ENCODE measurements at regions not wholly inside any gene's neighbourhood (a gene's known extent, or its start where the extent isn't known, plus 50 kb on each side); places are given as distances from the start of the nearest gene placed in this dataset.

DNA sequence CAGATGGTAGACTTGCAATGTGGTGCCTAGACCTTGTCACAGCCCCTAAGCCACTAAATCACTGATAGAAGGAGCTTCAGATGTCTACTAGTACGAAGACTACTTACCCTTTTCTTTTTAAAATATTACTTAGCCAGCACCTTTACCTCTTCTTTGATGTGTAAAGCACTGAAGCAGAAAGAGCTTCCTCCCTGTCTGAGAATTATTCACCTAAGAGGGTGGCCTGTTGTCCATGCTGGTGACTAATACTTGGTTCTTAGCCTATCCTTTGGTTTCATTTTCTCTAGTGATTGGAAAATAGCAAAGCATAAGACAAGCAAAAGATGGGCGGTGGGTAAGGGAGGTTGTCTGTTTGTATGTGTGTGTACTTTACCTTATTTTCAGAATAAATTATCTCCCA, 794.6 kb downstream of the TFAP2A start:
- no peak for DNase-seq (ENCODE audit: extremely low read depth in 1 of 11, low read depth in 9 of 11, low spot score in 4 of 11)

DNA sequence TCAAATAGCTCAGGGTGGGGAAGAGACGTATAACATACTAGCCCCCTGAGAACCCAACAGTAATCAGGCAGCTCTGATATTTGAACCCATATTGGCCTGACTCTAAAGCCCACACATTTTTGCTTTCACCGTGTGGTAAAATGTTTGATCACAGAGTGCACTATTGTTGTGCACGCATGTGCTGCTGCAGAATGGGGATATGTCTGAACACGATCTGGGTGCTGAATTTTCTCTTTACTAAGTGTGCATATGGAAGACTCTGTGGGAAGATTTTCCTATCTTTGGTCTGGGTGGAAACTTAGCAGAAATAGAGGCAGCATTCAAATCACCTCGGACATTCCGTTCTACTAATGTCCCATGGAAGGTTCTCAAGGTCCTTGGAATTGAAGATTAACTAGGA, 800.1 kb downstream of the TFAP2A start:
- no peak for DNase-seq (ENCODE audit: extremely low read depth in 1 of 11, low read depth in 9 of 11, low spot score in 4 of 11)

DNA sequence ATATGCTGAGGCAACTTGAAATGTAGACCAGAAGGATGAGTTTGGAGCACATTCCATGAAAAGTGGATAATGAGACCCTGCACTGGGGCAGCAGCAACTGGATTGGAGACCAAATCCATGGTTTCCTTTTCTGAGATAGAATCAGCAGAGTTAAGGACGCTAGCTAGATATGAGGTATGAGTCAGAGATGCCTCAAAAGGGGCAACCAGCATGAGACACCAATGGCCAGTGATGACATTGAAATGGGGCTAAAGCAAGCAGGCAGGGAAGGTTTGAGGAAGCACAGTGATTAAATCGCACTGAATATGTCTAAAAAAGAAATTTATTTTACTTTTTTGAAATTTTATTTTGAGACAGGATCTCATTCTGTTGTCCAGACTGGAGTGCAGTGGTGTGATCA, 802.4 kb downstream of the TFAP2A start:
- DNase-seq (ENCODE audit: extremely low read depth in 1 of 11, low read depth in 9 of 11, low spot score in 4 of 11) = no peak

GRCh38 chr6:9610620-9611415, 804.1 kb downstream of the TFAP2A start:
- DNase-seq (ENCODE audit: extremely low read depth in 1 of 11, low read depth in 9 of 11, low spot score in 4 of 11) = no peak

DNA sequence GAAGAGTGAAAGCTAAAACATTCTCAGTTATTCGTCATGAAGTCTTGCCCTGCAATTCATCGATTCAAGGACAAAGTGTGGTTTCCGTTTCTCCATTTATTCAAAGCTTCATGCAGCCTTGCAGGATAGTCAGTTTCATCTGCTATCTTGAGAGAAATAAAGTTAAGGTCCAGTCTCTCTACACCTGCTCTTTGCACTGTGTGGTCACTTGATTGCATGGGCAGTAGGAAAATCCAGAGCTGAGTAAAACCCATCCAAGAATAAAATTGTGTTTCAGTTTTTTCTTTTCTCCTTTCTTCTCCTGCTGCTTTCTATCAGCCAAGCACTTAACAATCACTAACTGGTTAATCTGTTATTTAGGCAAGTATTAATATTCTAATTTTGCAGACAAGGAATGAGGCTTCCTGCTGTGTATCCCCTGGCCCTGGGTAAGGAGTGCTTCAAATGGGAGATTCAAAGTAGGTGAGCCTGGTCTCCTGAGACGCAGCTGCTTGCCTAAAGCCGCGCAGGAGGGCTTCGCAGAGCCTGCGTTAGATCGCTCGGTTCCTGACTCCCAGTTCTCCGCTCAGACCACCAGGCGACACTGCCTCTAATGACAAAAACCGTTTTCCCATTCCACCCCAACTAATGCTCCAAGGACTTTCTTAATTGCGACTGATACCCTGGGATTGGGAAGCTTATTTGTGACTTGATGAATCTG, 808.3 kb downstream of the TFAP2A start:
- no peak for DNase-seq (ENCODE audit: extremely low read depth in 1 of 11, low read depth in 9 of 11, low spot score in 4 of 11)

DNA sequence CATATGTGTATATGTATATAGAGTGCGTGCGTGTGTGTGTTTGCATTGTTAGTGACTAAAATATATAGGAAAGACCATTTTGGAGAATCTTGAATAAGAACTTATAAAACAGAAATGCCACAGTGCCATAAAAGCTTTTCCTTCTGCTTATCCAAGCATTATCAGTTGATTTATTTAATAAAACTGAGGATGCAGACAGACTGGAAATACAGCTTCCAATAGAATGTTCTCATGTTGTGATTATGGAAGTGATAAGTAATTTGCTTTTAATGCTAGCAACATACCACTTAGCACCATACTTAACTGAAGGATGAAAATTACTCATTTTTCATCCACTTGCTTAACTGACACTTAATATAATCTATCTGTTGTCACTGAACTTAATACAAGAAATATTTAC, 820.1 kb downstream of the TFAP2A start:
- no peak for DNase-seq (ENCODE audit: extremely low read depth in 1 of 11, low read depth in 9 of 11, low spot score in 4 of 11)

- no peak for DNase-seq (ENCODE audit: extremely low read depth in 1 of 11, low read depth in 9 of 11, low spot score in 4 of 11)
Measured at GRCh38 chr6:9593554-9593953, 821.3 kb downstream of the TFAP2A start.

GRCh38 chr6:9583753-9584352, 831.0 kb downstream of the TFAP2A start:
- DNase-seq (ENCODE audit: extremely low read depth in 1 of 11, low read depth in 9 of 11, low spot score in 4 of 11) = no peak

DNA sequence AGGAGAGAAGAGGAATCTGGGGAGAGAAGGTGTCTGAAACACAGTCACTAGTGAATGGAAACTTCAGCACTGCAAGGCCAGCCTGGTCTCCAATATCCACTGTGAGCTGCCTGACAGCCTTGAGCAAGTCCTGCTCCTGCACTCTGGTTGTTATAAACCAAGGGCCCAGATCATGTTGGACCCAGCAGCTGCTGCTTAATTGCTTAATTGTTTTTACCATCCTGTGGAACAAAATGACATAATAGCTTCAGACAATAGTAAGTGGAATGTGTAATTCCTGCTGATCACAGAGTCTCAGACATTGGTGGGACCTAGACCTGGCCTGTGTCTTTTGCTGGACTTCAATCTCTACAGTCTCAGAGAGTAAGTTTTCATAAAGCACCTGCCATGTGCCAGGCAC, 833.7 kb downstream of the TFAP2A start:
- no peak for DNase-seq (ENCODE audit: extremely low read depth in 1 of 11, low read depth in 9 of 11, low spot score in 4 of 11)

GRCh38 chr6:9576521-9576920, 838.4 kb downstream of the TFAP2A start:
- DNase-seq (ENCODE audit: extremely low read depth in 1 of 11, low read depth in 9 of 11, low spot score in 4 of 11) = no peak

DNA sequence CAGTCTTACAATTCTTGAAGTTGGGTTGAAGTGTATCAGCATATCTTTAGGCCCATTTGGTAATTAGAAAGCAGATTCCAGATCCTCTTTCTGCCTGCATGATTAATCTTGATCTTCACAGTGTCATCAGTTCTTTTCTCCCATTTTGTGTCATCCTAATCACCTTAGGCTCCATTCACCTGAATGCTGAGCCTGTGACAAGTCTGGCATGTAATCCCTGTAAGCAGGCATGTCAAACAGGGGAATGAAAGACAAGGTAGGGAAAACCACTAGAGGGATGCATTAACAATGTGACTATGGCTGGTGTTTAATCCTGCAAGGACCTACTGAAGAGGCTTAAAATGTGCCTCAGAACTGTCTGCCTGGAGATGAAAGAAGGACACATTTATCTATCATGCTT, 848.8 kb downstream of the TFAP2A start:
- DNase-seq (ENCODE audit: extremely low read depth in 1 of 11, low read depth in 9 of 11, low spot score in 4 of 11) = no peak

DNA sequence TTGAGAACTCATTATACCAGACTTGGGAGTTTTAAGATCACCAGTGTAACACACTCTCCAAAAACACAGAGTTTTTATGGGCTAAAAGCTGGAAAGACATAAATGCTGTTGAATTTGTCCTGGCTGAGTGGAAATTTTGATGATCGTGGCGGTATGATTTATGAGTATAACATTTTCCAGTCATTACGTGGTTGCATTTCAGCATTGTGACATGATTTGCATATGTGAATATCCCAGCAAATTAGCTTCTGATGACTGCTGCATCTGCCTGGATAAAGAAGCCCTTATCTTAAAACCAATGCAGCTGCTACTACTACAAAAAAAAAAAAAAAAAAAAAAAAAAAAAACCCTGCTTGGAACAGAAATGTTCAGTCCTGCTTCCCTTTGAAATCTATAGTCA, 850.9 kb downstream of the TFAP2A start:
- DNase-seq (ENCODE audit: extremely low read depth in 1 of 11, low read depth in 9 of 11, low spot score in 4 of 11) = no peak

DNA sequence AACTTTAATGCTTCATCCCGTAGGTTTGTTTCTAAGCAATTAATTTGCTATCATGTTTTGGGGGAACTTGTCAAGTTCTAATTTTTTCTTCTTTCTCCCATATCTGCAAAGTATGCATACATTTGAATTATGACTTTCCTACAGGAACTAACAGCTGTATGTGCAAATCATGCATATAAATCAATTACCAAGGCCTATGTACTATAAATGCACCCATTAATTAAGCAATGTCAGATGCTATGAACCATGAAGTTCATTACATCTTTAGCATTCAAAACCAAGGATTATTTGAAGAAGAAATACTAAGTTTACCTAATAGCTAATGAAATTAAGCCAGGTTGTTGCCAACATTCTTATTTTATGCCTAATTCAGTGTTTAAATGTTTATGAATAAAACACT, 851.3 kb downstream of the TFAP2A start:
- no peak for DNase-seq (ENCODE audit: extremely low read depth in 1 of 11, low read depth in 9 of 11, low spot score in 4 of 11)

GRCh38 chr6:9554806-9555205, 860.1 kb downstream of the TFAP2A start:
- DNase-seq (ENCODE audit: extremely low read depth in 1 of 11, low read depth in 9 of 11, low spot score in 4 of 11) = no peak

GRCh38 chr6:9554323-9554722, 860.6 kb downstream of the TFAP2A start:
- no peak for DNase-seq (ENCODE audit: extremely low read depth in 1 of 11, low read depth in 9 of 11, low spot score in 4 of 11)

DNA sequence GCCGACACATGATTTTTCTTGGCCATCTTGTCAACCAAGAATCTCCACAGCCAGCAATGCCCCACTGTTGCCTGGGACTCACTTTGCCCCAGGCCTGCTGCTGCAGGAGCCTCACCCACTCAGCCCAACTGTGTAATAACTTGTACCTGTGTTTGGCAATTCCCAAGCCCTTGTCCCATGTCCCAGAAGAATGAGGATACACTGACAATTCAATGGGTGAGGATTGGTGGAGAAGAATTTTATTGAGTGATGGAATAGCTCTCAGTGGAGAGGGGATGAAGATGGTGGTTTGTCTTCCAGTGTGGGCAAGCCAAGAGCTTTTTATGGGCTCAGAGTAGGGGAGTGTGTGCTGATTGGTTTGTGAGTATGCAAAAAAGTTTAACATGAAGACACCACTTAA, 861.9 kb downstream of the TFAP2A start:
- DNase-seq (ENCODE audit: extremely low read depth in 1 of 11, low read depth in 9 of 11, low spot score in 4 of 11) = no peak

GRCh38 chr6:9543649-9544048, 871.2 kb downstream of the TFAP2A start:
- DNase-seq (ENCODE audit: extremely low read depth in 1 of 11, low read depth in 9 of 11, low spot score in 4 of 11) = no peak

DNA sequence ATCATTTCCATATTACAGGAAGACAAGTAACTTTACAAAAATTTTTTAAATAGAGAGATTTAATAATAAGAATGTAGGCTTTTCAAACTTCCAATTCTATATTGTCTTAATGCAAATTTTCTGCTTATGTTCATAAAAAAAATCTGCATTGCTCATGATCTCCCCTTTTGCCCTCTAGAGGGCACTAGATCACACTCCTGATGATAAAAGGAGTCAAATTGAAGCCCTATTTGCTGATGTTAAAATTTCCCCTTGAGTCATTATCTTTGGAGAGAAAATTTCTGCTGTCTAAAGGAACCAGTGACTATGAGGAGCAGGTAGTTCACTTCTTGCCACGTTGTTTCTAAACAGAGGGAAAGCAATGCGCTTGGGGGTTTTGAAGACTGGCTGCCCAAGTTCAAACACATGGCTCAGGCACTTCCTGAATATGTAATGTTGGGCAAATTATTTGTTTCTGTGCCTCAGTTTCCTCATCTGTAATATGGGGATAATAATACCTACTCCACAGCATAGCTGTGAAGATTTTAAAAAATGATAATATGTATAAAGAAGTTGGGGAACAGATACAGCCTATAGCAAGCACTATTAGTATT, 874.2 kb downstream of the TFAP2A start:
- peak in 5 of 11 donors; percentile 29 to 48 (median 45) for DNase-seq (ENCODE audit: extremely low read depth in 1 of 11, low read depth in 9 of 11, low spot score in 4 of 11)

DNA sequence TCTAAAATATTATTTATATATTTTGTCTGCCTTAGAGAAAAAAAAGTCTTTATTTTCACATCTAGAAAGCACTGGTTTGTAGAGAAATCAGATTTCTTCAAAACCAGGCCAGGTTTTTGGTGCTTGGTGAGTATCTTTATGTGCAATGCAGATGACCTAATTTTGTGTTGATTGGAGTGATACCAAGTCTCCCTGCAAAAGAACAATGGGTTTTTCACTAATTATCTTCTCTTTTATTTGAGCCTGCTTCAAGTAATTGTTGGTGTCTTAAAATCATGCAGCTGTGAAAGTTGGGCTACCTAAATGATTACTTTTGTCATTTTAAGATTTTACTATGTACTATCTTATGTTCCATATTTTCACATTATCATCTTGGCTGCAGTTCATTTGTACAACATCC, 874.7 kb downstream of the TFAP2A start:
- DNase-seq (ENCODE audit: extremely low read depth in 1 of 11, low read depth in 9 of 11, low spot score in 4 of 11) = no peak

GRCh38 chr6:9539231-9539755, 875.6 kb downstream of the TFAP2A start:
- peak in 9 of 11 donors; percentile 34 to 84 (median 52) for DNase-seq (ENCODE audit: extremely low read depth in 1 of 11, low read depth in 9 of 11, low spot score in 4 of 11)

Data from renal cortex interstitium (tissue), 11 donors.